H9 (cell line): ENCODE measurements at regions not wholly inside any gene's neighbourhood (a gene's known extent, or its start where the extent isn't known, plus 50 kb on each side); places are given as distances from the start of the nearest gene placed in this dataset.
A peak's percentile ranks its signal among the peaks of the same experiment; 100 is the strongest.

Experiments used
- DNase-seq: peaks from one replicate; pipeline ENCODE4 v3.0.0-alpha.2; 2017
- H2AFZ ChIP-seq: one replicate; pipeline ENCODE4 v1.6.1; 2013; ENCODE audit warnings: mild to moderate bottlenecking, low read length, control low read depth, moderate library complexity
- H2AK5ac ChIP-seq: 2 replicates; pipeline ENCODE4 v1.6.1; 2013; ENCODE audit warnings: low read length, control low read depth, mixed read lengths; ENCODE audit not compliant: insufficient read length
- H2BK120ac ChIP-seq: one replicate; pipeline ENCODE4 v1.6.1; 2013; ENCODE audit warnings: low read depth, mild to moderate bottlenecking, low read length, control low read depth, inconsistent platforms; ENCODE audit not compliant: poor library complexity, severe bottlenecking
- H2BK12ac ChIP-seq: 2 replicates; pipeline ENCODE4 v1.6.1; 2013; ENCODE audit warnings: low read length, control low read depth, mixed read lengths, low read depth; ENCODE audit not compliant: insufficient read length
- H2BK15ac ChIP-seq: 2 replicates; pipeline ENCODE4 v1.6.1; 2013; ENCODE audit warnings: low read depth, low read length, control low read depth
- H2BK20ac ChIP-seq: one replicate; pipeline ENCODE4 v1.6.1; 2013; ENCODE audit warnings: low read depth, mild to moderate bottlenecking, low read length, control low read depth, inconsistent platforms; ENCODE audit not compliant: poor library complexity, severe bottlenecking
- H2BK5ac ChIP-seq: 2 replicates; pipeline ENCODE4 v1.6.1; 2013; ENCODE audit warnings: low read length, control low read depth, mixed read lengths; ENCODE audit not compliant: insufficient read length
- H3K14ac ChIP-seq: 2 replicates; pipeline ENCODE4 v1.6.1; 2013; ENCODE audit warnings: low read length, control low read depth; ENCODE audit not compliant: insufficient read depth
- H3K18ac ChIP-seq: 2 replicates; pipeline ENCODE4 v1.6.1; 2013; ENCODE audit warnings: low read depth, mild to moderate bottlenecking, mixed read lengths, low read length, control low read depth; ENCODE audit not compliant: insufficient read length
- H3K23ac ChIP-seq: 2 replicates; pipeline ENCODE4 v1.6.1; 2013; ENCODE audit warnings: low read length, control low read depth, mixed read lengths, low read depth; ENCODE audit not compliant: insufficient read length
- H3K23me2 ChIP-seq: 2 replicates; pipeline ENCODE4 v1.6.1; 2013; ENCODE audit warnings: low read depth, mild to moderate bottlenecking, mixed read lengths, low read length, control low read depth; ENCODE audit not compliant: insufficient read length, poor library complexity, severe bottlenecking
- H3K27ac ChIP-seq: 2 replicates; pipeline ENCODE4 v1.5.1; 2013; ENCODE audit warnings: low read length, control low read depth, mixed read lengths, low read depth; ENCODE audit not compliant: insufficient read length
- H3K27me3 ChIP-seq: 2 replicates; pipeline ENCODE4 v1.6.1; 2013; ENCODE audit warnings: low read length, control low read depth, inconsistent platforms; ENCODE audit not compliant: insufficient read depth
- H3K4ac ChIP-seq: 2 replicates; pipeline ENCODE4 v1.6.1; 2013; ENCODE audit warnings: low read depth, mild to moderate bottlenecking, control low read depth, inconsistent platforms, low read length, moderate library complexity
- H3K4me1 ChIP-seq: 2 replicates; pipeline ENCODE4 v1.6.1; 2013; ENCODE audit warnings: low read length, control low read depth, inconsistent platforms; ENCODE audit not compliant: insufficient read depth
- H3K4me2 ChIP-seq: 2 replicates; pipeline ENCODE4 v1.6.1; 2013; ENCODE audit warnings: low read length, control low read depth, mixed read lengths; ENCODE audit not compliant: insufficient read length, insufficient read depth
- H3K56ac ChIP-seq: 2 replicates; pipeline ENCODE4 v1.6.1; 2013; ENCODE audit warnings: low read depth, mild to moderate bottlenecking, mixed read lengths, low read length, control low read depth; ENCODE audit not compliant: insufficient read length
- H3K79me1 ChIP-seq: 2 replicates; pipeline ENCODE4 v1.6.1; 2013; ENCODE audit warnings: low read depth, mild to moderate bottlenecking, moderate library complexity, low read length, control low read depth, inconsistent platforms; ENCODE audit not compliant: insufficient read depth, poor library complexity, severe bottlenecking
- H3K79me2 ChIP-seq: 2 replicates; pipeline ENCODE4 v1.6.1; 2013; ENCODE audit warnings: low read length, control low read depth, inconsistent platforms; ENCODE audit not compliant: insufficient read depth
- H3K9ac ChIP-seq: 2 replicates; pipeline ENCODE4 v1.6.1; 2013; ENCODE audit warnings: low read length, control low read depth, mixed read lengths; ENCODE audit not compliant: insufficient read length; ENCODE audit errors: extremely low read depth
- H3K9me3 ChIP-seq: one replicate; pipeline ENCODE4 v1.6.1; 2013; ENCODE audit warnings: low read depth, low read length, inconsistent platforms; ENCODE audit not compliant: control insufficient read depth
- H3T11ph ChIP-seq: one replicate; pipeline ENCODE4 v1.6.1; 2013; ENCODE audit warnings: mild to moderate bottlenecking, low read length, control low read depth, inconsistent platforms
- H4K20me1 ChIP-seq: one replicate; pipeline ENCODE4 v1.6.1; 2013; ENCODE audit not compliant: control insufficient read depth, insufficient read length, insufficient read depth
- H4K5ac ChIP-seq: 2 replicates; pipeline ENCODE4 v1.6.1; 2013; ENCODE audit warnings: low read depth, mild to moderate bottlenecking, mixed read lengths, low read length, control low read depth; ENCODE audit not compliant: insufficient read length
- H4K8ac ChIP-seq: replicated peaks from 2 replicates; pipeline ENCODE4 v1.6.1; 2013; ENCODE audit warnings: low read length, control low read depth, mixed read lengths, low read depth; ENCODE audit not compliant: insufficient read length
- H4K91ac ChIP-seq: 2 replicates; pipeline ENCODE4 v1.6.1; 2013; ENCODE audit warnings: low read depth, mild to moderate bottlenecking, moderate library complexity, mixed read lengths, low read length, control low read depth; ENCODE audit not compliant: insufficient read length
- H3K27ac Mint-ChIP-seq, 3 experiments: 2 replicates in 2 of 3; 3 replicates in 1 of 3; pipeline ENCODE4 v1.8.0; 2020 to 2021; ENCODE audit warnings: mixed read lengths in 3 of 3, mild to moderate bottlenecking in 1 of 3, moderate library complexity in 1 of 3
- H3K27me3 Mint-ChIP-seq: 2 replicates; pipeline ENCODE4 v1.8.0; 2021; ENCODE audit warnings: low read depth, mild to moderate bottlenecking, moderate library complexity, mixed read lengths
- H3K36me3 Mint-ChIP-seq, 3 experiments: 2 replicates in 2 of 3; 3 replicates in 1 of 3; pipeline ENCODE4 v1.8.0; 2020 to 2021; ENCODE audit warnings: low read depth in 3 of 3, mixed read lengths in 3 of 3; ENCODE audit not compliant: insufficient read depth in 1 of 3
- H3K4me1 Mint-ChIP-seq, 2 experiments: 2 replicates each; pipeline ENCODE4 v1.8.0; 2020; ENCODE audit warnings: mixed read lengths in 2 of 2
- H3K4me3 Mint-ChIP-seq, 2 experiments: 2 replicates in 1 of 2; 3 replicates in 1 of 2; pipeline ENCODE4 v1.8.0; 2020 to 2021; ENCODE audit warnings: mild to moderate bottlenecking in 2 of 2, mixed read lengths in 2 of 2, moderate library complexity in 1 of 2
- H3K9me3 Mint-ChIP-seq, 2 experiments: 2 replicates in 1 of 2; 3 replicates in 1 of 2; pipeline ENCODE4 v1.8.0; 2020; ENCODE audit warnings: mild to moderate bottlenecking in 2 of 2, mixed read lengths in 2 of 2, moderate library complexity in 1 of 2
- CTCF ChIP-seq: fragments of 200-600 bp; sonication (generic); conservative IDR thresholded peaks from 3 replicates; pipeline ENCODE4 v1.8.0; 2021; ENCODE audit warnings: antibody characterized with exemption, mild to moderate bottlenecking
- WGBS: extraction: QIAGEN DNeasy Blood & Tissue Kit; methylation state at CpG from one replicate; pipeline ENCODE4 v1.1.7; 2013; ENCODE audit warnings: missing lambda C conversion rate, low lambda C conversion rate, mixed read lengths; ENCODE audit not compliant: insufficient read length; ENCODE audit errors: extremely low coverage; 5-methylcytosine and 5-hydroxymethylcytosine counted together

- no peak overlapping the region for H3K9ac ChIP-seq
- DNase-seq, result no peak
- H2AK5ac ChIP-seq, result no peak overlapping the region
- no peak overlapping the region for H2BK5ac ChIP-seq
- H3K4me3 Mint-ChIP-seq, result 0 out of 5 replicates have a peak overlapping the region, but pooled peaks of 1 of the 2 experiments have one; percentile 27
- no peak overlapping the region for H4K5ac ChIP-seq
- H3K4me1 Mint-ChIP-seq, result peaks cover 3 to 8% of the 10 kb centered on the region in 2 experiments; a peak in 3 of 4 replicates
- H2BK20ac ChIP-seq, result no peak overlapping the region
- no peak overlapping the region for H4K91ac ChIP-seq
- WGBS, result no CpG with 5 or more reads among the region's 10 CpGs
- no peak overlapping the region for H3K4ac ChIP-seq
- no peak for TF ChIP-seq CTCF
- H3T11ph ChIP-seq, result no peak overlapping the region
- no peaks in the 10 kb centered on the region; a peak in 1 of 5 replicates for H3K9me3 Mint-ChIP-seq
- H3K27ac ChIP-seq, result no peak overlapping the region
- no peak overlapping the region for H3K18ac ChIP-seq
- no peak overlapping the region for H3K14ac ChIP-seq
- no peak overlapping the region for H3K4me2 ChIP-seq
- no peak overlapping the region for H4K8ac ChIP-seq
- no peak overlapping the region for H2BK15ac ChIP-seq
- H3K23ac ChIP-seq, result no peak overlapping the region
- no peak overlapping the region for H2BK120ac ChIP-seq
- H3K23me2 ChIP-seq, result no peaks in the 10 kb centered on the region
- H3K56ac ChIP-seq, result no peak overlapping the region
- H3K27ac Mint-ChIP-seq, result no peak overlapping the region
- no peaks in the 10 kb centered on the region for H3K79me2 ChIP-seq
- no peaks in the 10 kb centered on the region for H3K9me3 ChIP-seq
- H3K27me3 Mint-ChIP-seq, result peaks cover 41% of the 10 kb centered on the region
- no peaks in the 10 kb centered on the region for H4K20me1 ChIP-seq
- no peaks in the 10 kb centered on the region for H3K4me1 ChIP-seq
- H3K36me3 Mint-ChIP-seq, result no peaks in the 10 kb centered on the region
- no peak overlapping the region for H2AFZ ChIP-seq
- H3K27me3 ChIP-seq, result no peaks in the 10 kb centered on the region
- no peaks in the 10 kb centered on the region for H3K79me1 ChIP-seq
- no peak overlapping the region for H2BK12ac ChIP-seq
Measured at GRCh38 chr2:498493-499178, 178.6 kb downstream of the TMEM18 start.
